Stimulated activated CD8-positive, alpha-beta memory T cell treated with anti-CD3 and anti-CD28 coated beads, Interleukin-15, amount 100 ng/mL, for 48 hours (primary cell): ENCODE measurements at regions not wholly inside any gene's neighbourhood (a gene's known extent, or its start where the extent isn't known, plus 50 kb on each side); places are given as distances from the start of the nearest gene placed in this dataset.

Experiments
- DNase-seq, 2 donors: peaks; one replicate each; pipeline ENCODE4 v3.0.0-alpha.2; 2020; ENCODE audit warnings: low read depth in 2 of 2

DNA sequence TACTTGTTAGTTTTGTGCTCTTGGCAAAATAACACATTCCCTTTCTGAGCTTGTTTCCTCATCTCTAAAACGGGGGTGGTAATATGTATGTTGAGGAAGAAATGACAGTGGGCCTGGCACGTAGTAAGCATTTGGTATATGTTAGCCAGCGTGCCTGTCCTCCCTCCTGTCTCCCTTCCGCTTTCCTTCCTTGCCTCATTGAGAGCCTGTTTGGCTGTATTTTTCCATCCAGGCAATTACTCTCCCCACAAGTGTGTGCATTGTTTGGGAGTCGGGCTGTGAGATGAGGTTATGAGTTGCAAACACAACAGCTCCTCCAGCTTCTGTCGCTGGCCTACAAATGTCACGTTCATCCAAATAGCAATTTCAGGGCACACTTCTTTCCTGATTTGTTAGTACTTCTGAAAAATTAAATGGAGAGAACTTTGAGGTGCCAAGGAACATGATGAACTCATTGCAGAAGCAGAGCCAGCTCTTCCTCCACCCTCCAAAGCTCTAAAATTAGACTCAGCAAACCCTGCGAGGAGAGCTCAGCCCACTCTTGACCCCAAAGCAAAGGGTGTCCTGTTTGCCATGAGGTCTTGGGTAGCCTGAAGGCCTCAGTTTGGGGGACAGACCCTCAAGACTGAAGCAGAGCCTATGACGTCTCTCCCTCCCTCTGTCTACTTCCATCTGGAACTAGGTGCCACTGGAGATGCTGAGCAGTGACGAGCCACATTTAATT is 50.7 kb upstream of the TOX2 start:
- no peak for DNase-seq

- no peak for DNase-seq
These were observed 51.3 kb upstream of the TOX2 start for GRCh38 chr20:43863330-43863729.

DNA sequence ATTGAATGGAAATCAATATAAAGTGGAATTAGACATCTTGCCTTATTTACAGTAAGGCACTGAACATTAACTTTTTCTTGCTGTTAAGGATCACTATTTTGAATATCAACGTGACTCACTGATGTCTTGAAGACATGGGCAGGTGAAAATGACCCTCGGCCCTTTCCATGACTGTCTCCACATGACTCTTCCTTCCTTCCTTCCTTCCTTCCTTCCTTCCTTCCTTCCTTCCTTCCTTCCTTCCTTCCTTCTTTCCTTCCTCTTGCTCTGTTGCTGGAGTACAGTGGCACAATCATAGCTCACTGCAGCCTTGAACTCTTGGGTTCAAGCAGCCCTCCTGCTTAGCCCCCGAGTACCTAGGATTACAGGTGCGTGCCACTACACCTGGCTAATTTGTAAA is 52.2 kb upstream of the TOX2 start:
- DNase-seq = no peak

DNA sequence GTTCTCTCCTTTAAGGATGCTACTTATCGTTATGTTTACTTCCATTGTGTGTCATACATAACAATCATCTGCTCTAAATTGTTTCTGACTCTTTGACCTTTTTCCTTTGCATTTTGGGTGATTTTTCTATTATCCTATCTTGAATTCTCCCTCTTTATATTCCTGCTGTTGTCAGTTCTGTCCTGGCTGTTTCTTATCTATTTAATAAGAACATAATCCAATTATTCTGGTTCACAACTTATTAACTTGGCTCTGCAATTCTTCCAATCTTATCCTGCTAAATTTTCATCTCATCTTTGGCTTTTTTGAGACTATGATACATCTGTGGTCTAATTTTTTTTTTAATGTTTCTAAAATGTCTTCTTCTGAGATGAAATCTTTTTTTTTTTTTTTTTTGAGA is 54.7 kb upstream of the TOX2 start:
- no peak for DNase-seq

GRCh38 chr20:43857932-43858331 is 56.7 kb upstream of the TOX2 start:
- no peak for DNase-seq

DNA sequence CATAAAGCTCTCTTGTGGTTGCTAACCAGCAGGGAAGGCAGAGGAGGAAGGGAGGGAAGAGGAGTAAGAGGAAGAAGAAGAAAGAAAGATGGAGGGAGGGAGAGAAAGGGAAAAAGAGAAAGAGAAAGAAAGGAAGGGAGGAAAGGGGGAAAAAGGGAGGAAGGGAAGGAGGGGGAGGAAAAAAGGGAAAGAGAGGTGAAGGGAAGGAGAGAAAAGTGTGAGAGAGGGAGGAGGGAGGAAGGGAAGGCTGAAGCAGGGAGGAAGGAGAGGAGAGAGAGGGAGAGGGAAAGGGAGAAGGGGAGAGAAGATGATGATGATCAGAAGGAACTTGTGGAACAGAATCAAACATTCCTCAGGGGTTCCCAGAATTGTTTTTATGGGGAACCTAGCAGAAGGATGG is 57.5 kb upstream of the TOX2 start:
- DNase-seq = no peak

DNA sequence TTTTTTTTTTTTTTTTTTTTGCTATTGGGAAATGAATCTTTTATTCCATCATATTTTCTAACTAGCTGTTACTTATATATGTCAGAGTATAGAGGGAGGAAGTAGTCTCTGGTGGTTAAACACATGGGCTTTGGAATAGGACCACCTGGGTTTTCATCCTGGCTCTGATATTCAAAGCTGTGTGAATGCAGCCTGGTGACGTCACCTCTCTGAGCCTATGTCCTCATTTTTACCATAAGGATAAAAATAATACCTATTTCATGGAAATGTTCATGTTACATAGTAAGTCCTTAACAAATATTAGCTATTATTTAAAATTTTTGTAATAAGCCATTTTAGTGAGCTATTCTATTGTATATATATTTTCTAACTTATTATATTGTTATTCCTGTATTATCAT is 58.8 kb upstream of the TOX2 start:
- no peak for DNase-seq

GRCh38 chr20:43853918-43854317 is 60.7 kb upstream of the TOX2 start:
- no peak for DNase-seq

DNA sequence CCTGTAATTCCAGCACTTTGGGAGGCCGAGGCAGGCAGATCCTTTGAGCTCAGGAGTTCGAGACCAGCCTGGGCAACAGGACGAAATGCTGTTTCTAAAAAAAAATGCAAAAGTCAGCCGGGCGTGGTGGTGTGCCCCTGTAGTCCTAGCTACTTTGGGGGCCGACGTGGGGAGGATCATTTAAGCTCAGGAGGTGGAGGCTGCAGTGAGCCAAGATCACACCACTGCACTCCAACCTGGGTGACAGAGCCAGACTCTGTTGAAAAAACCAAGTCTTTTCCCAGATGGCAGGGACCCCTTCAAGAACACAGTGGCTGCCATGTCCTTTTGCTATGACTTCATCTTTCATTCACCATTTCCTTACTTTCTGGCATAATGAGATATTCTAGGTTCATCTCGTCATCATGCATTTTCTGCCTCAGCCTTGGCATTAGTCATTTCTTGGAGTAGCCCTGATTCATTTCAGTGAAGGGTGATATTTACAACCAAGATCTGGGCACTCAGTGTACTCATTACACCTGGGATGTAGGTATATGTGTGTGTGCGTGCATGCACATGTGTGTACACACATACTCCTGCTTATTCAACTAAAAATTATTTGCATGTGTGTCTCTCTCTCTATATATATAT is 61.4 kb upstream of the TOX2 start:
- DNase-seq = no peak

- no peak for DNase-seq
These were observed 65.0 kb upstream of the TOX2 start for GRCh38 chr20:43849496-43850186.

GRCh38 chr20:43846516-43846905 is 68.1 kb upstream of the TOX2 start:
- no peak for DNase-seq

DNA sequence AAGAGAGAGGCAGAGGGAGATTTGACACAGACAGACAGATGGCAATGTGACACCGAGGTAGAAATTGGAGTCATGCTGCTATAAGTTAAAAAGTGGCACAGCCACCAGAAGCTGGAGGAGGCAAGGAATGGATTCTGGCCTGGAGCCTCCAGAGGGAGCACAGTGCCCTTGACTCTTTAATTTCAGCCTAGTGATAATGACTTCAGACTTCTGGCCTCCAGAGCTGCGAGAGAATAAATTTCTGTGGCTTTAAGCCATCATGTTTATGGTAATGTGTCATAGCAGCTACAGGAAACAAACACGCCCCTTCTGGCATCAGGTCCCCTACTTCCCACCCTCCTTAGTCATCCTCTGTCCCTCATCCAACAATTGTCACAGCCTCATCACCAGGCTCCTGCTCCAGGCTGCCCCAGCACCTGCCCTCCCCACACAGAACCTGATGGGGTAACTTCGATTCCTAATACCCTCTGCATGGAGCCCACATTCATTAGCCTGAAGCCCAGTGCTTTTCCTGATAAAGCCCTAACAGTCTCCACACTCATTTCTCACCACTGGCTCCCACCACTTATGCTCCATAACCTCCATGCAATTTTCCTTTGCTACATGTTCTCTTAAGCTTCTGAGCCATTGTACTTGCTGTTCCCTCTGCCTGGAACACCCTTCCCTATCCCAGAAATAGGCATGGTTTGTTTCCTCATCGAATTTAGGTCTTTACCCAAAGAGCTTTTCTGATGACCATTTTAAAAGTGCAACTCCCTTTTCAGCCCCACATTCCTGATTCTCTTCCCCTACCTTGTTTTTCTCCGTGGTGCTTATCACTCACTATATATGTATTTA is 69.7 kb upstream of the TOX2 start:
- no peak for DNase-seq

GRCh38 chr20:43843965-43844660 is 70.5 kb upstream of the TOX2 start:
- no peak for DNase-seq

GRCh38 chr20:43843096-43843964 is 71.3 kb upstream of the TOX2 start:
- no peak for DNase-seq

DNA sequence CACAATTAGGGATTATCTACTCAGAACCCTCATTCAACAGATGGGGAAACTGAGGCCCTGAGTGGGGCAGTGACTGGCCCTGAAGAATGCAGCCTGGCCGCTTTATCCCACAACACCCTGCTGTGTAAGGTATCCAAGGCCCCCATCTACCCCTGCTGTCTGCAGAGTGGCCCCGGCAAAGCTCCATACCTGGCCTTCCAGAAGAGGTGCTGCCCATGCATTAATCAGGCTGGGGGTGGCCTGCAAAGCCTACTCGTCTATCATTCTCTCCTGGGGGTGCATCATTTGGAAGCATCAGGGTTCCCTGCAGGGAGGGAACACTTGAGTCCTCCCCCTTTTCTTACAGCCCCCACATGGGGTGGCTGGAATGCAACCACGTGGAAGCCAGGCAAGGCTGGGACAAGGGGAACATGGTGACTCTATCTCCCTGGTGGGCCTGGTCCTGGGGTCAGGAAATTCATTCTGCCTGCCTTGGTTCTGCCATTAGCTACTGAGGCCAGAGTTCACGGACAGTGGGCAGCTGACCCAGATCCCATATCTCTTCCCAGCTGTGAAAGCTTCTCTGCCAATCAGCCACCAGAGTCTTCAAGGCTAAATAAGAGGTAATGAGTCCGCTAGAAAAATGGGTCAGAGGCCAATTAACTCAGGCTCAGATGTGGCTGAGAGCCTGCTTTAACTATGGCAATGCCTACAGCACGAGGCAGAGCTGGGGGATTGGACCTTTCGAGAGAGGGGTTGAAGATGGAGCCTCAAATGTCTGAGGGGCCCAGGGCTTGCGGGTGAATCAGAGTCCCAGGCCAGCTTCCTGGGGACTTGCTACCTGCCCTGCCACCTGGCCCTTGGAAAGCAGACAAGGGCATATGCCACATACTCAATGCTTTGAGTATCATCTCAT is 72.3 kb upstream of the TOX2 start:
- DNase-seq = no peak

GRCh38 chr20:43840382-43841070 is 74.1 kb upstream of the TOX2 start:
- peak in 1 of 2 donors; percentile 20 for DNase-seq

GRCh38 chr20:43839793-43840199 is 74.9 kb upstream of the TOX2 start:
- no peak for DNase-seq

GRCh38 chr20:43838703-43839060 is 76.0 kb upstream of the TOX2 start:
- peak; percentile 26 to 32 for DNase-seq
